Ovary (tissue), 7 donors: ENCODE measurements at regions not wholly inside any gene's neighbourhood (a gene's known extent, or its start where the extent isn't known, plus 50 kb on each side); places are given as distances from the start of the nearest gene placed in this dataset.
"Not testable (repeated sequence)": the region's sequence is repeated elsewhere in the genome, so short reads cannot be mapped to it uniquely, and the experiment has no call there.

Experiments used
- DNase-seq, 5 donors: peaks; one replicate each; pipeline ENCODE4 v3.0.0-alpha.2; 2019 to 2020
- H3K27ac ChIP-seq, 2 donors: fragments of 200-600 bp; one replicate each; pipeline versions ENCODE4 v1.5.1 to v1.8.0; 2019 to 2022
- H3K27me3 ChIP-seq: fragments of 200-600 bp; one replicate; pipeline ENCODE4 v1.8.0; 2022
- H3K36me3 ChIP-seq: fragments of 200-600 bp; sonication (generic); one replicate; pipeline ENCODE4 v1.5.1; 2019
- H3K4me1 ChIP-seq: one replicate; pipeline ENCODE4 v1.8.1; 2013; ENCODE audit warnings: mild to moderate bottlenecking, moderate library complexity; ENCODE audit not compliant: insufficient read depth
- H3K4me3 ChIP-seq: fragments of 200-600 bp; sonication (generic); one replicate; pipeline ENCODE4 v1.5.1; 2017
- H3K9me3 ChIP-seq, 2 donors: fragments of 200-600 bp in 1 of 2; sonication (generic) in 1 of 2; one replicate each; pipeline versions ENCODE4 v1.5.1 to v1.8.1; 2013 to 2019; ENCODE audit warnings: mild to moderate bottlenecking in 1 of 2, moderate library complexity in 1 of 2
- EP300 ChIP-seq: sonication (generic); formaldehyde crosslinking; IDR thresholded peaks from one replicate; pipeline ENCODE4 v1.6.1; 2017; ENCODE audit warnings: antibody characterized with exemption
- POLR2A ChIP-seq: fragments of 450-650 bp; IDR thresholded peaks from one replicate; pipeline ENCODE4 v1.6.1; 2017; ENCODE audit warnings: antibody characterized with exemption, mild to moderate bottlenecking, moderate library complexity
- WGBS, 3 donors: extraction: QIAGEN DNeasy Blood & Tissue Kit in 1 of 3; methylation state at CpG; one replicate each; pipeline versions ENCODE4 v1.1.5 to v1.1.7; 2013 to 2017; 5-methylcytosine and 5-hydroxymethylcytosine counted together
- intact Hi-C, 4 donors: fragments of 100-400 bp; cut with DNase I; formaldehyde crosslinking; loops; one replicate each; pipeline versions ENCODE4 v1.11.0 to v1.15.1; 2022 to 2023
- TF ChIP-seq, protein P1 (sequence below), 3 donors: fragments of 450-650 bp in 2 of 3; fragments of 200-600 bp in 1 of 3; IDR thresholded peaks; one replicate each; pipeline versions ENCODE4 v1.5.1 to v1.8.0; 2016 to 2022; ENCODE audit warnings: antibody characterized with exemption in 3 of 3, mild to moderate bottlenecking in 1 of 3
- donor health status: DM: no; HTN: no; CAD: no; lungs with moderate emphysema.
- donor health status: DM: no; HTN: no; CAD: no.
- donor health status: Bipolar disorder and iron deficiency.
- donor health status: DM: no; HTN: no; CAD: no.
- donor health status: DM: yes; HTN: yes; CAD: no.

DNA sequence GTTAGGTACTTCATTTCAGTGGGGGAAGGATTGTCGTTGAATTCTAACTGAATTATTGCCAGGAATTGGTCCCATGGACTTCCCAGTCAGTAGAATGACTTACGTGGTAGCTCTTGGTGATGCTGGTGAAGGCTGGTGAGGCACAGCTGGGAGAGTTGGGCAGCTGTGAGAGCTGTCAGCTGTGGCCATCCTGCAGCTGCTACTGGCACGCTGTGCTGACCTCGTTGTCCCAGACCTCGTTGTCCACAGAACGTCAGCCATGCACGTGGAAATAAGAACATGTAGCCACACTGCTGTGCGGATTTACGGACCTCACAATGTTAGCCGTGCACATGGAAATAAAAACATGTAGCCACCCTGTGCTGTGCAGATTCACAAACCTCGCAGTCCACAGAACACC is 102.3 kb downstream of the NPIPB11 start:
- no peaks in the 10 kb centered on the region for H3K27me3 ChIP-seq
- no peaks in the 10 kb centered on the region for H3K9me3 ChIP-seq
- no peak for DNase-seq
- TF ChIP-seq EP300 (no peak), POLR2A (no peak)
- H3K36me3 ChIP-seq: no peaks in the 10 kb centered on the region
- intact Hi-C loops: no loop called here
- no peak overlapping the region for H3K4me3 ChIP-seq
- WGBS, 3 donors: 61 to 77% (median 69%) methylated on average over 11 of the region's 11 CpGs
- peaks cover 21% of the 10 kb centered on the region for H3K4me1 ChIP-seq
- H3K27ac ChIP-seq: no peak overlapping the region

DNA sequence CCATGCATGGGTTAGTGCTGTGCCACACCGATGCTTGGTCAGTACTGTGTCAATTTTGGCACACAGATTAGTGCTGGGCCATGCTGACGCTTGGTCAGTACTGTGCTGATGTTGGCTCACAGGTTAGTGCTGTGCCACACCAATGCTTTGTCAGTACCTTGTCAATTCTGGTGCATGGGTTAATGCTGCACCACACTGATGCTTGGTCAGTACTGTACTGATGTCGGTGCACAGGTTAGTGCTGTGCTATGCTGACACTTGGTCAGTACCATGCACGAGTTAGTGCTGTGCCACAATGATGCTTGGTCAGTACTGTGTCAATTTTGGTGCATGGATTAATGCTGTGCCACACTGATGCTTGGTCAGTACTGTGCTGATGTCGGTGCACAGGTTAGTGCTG is 103.0 kb downstream of the NPIPB11 start:
- H3K4me3 ChIP-seq: no peak overlapping the region
- H3K4me1 ChIP-seq: peaks cover 17% of the 10 kb centered on the region
- H3K36me3 ChIP-seq: no peaks in the 10 kb centered on the region
- H3K9me3 ChIP-seq: no peaks in the 10 kb centered on the region
- WGBS, 3 donors: 94 to 100% (median 98%) methylated on average over 5 of the region's 5 CpGs
- no peak for TF ChIP-seq POLR2A
- no peak for DNase-seq
- no peak overlapping the region for H3K27ac ChIP-seq
- intact Hi-C loops: no loop called here
- no peaks in the 10 kb centered on the region for H3K27me3 ChIP-seq

DNA sequence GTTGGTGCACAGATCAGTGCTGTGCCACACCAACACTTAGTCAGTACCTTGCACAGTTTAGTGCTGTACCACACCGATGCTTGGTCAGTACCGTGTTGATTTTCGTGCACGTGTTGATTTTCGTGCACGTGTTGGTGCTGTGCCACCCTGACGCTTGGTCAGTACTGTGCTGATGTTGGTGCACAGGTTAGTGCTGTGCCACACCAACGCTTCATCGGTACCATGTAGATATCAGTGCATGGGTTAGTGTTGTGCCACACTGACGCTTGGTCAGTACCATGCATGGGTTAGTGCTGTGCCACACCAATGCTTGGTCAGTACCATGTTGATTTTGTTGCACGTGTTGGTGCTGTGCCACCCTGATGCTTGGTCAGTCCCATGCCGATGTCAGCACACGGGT is 103.5 kb downstream of the NPIPB11 start:
- Histone ChIP-seq H3K27ac (no peak overlapping the region), H3K27me3 (no peaks in the 10 kb centered on the region), H3K36me3 (no peaks in the 10 kb centered on the region), H3K4me1 (peaks cover 15% of the 10 kb centered on the region), H3K9me3 (no peaks in the 10 kb centered on the region), H3K4me3 (no peak overlapping the region)
- WGBS, 3 donors: 93 to 97% (median 96%) methylated on average over 13 of the region's 13 CpGs
- intact Hi-C loops: no loop called here
- DNase-seq: no peak
- TF ChIP-seq EP300: no peak
- no peak for TF ChIP-seq POLR2A
- TF ChIP-seq, protein P1, sequence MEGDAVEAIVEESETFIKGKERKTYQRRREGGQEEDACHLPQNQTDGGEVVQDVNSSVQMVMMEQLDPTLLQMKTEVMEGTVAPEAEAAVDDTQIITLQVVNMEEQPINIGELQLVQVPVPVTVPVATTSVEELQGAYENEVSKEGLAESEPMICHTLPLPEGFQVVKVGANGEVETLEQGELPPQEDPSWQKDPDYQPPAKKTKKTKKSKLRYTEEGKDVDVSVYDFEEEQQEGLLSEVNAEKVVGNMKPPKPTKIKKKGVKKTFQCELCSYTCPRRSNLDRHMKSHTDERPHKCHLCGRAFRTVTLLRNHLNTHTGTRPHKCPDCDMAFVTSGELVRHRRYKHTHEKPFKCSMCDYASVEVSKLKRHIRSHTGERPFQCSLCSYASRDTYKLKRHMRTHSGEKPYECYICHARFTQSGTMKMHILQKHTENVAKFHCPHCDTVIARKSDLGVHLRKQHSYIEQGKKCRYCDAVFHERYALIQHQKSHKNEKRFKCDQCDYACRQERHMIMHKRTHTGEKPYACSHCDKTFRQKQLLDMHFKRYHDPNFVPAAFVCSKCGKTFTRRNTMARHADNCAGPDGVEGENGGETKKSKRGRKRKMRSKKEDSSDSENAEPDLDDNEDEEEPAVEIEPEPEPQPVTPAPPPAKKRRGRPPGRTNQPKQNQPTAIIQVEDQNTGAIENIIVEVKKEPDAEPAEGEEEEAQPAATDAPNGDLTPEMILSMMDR (IDR thresholded peaks at IDR 0.05): no peak

DNA sequence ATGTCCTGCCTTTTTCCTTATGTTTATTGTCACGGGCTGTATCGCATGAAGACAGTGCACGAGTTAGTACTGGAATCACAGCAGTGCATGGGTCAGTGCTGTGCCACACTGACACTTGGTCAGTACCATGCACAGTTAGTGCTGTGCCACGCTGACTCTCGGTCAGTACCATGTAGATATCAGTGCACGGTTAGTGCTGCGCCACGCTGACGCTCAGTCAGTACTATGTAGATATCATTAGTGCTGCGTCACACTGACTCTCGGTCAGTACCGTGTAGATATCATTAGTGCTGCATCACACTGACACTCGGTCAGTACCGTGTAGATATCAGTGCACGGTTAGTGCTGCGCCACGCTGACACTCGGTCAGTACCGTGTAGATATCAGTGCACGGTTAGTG is 104.1 kb downstream of the NPIPB11 start:
- intact Hi-C loops, H3K27ac ChIP-seq: not testable (repeated sequence)

DNA sequence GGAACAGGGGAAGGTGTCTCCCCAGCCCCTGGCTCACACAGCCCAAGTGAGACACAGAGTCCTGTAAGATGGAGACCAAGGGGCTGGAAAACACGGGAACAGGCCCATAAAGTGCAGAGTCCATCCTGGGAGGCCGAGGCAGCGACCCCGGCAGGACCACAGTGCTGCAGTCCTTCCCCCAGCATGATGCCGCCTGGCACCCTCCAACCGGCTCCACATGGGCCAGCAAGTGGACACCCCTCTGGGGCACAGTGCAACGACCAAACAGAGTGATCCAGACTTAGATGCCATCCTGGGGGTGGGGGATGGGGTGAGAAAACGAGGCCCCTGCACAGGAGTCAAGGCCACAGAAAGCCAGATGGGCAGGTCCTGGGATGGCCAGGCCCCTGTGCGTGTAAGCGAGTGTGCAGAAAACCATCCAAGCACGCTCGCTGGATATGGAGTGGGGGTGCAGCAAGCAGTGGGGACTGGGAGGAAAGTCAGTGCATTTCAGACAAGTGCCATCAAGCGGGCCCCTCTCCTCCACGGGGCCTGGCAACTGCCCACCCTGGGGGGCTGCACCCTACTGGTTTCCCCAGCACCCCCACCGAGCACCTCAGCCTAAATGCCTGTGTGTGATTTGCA is 104.7 kb downstream of the NPIPB11 start:
- H3K36me3 ChIP-seq, H3K9me3 ChIP-seq, H3K4me1 ChIP-seq, H3K27ac ChIP-seq, intact Hi-C loops, H3K4me3 ChIP-seq, DNase-seq, H3K27me3 ChIP-seq: not testable (repeated sequence)
- 85 to 91% (median 86%) methylated on average over 15 of the region's 15 CpGs for WGBS, 3 donors

More for the DNA sequence above, 104.1 kb downstream of the NPIPB11 start:
- not testable (repeated sequence) for H3K27me3 ChIP-seq, H3K4me1 ChIP-seq, DNase-seq, H3K4me3 ChIP-seq, H3K36me3 ChIP-seq, H3K9me3 ChIP-seq
- 96 to 97% (median 97%) methylated on average over 20 of the region's 20 CpGs for WGBS, 3 donors

DNA sequence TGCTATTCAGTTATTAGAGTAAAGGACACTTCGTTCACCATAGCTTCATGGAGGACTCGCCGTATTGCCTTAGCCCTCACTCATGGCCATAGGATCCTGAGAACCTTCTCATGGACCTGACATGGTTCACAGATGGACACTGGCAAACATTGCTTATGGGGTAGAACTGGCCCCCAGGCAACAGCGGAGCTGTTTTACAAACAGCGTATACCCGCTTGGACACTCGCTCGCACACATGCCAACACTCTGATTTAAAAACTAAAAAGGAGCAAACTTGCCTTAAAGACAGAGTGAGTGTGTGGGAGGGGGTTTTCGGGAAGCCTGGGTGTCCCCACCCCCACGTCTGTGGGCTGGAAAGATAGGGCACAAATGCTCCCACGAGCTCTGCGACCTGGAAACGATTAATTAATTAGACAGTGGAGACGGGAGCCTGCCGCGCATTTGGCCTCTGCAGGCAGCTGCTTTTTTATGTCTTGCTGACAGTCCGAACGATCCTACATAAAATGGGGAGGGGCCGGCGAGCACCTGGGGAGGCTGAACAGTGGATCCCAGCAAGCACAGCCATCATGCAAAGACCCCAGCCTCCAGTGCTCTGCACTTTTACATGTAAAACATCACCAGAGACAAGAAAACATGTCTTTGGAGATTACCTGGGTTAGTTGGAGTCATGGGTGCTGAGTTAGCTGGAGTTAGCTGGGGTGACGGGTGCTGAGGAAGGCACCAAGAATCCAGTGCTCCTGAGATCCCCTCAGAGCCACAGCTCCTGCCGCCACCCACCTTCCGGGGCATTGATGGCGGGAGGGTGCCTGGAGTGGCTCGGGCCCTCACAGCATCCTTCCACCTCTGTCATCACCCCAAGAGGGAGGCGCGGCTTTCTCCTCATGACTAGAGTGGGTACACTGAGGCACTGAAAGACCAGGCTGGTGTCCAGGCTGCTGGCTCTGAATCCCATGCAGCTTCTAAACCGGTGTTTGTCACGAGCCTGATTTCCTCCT is 105.7 kb downstream of the NPIPB11 start:
- H3K36me3 ChIP-seq, H3K4me3 ChIP-seq, intact Hi-C loops, H3K27me3 ChIP-seq, H3K4me1 ChIP-seq, H3K9me3 ChIP-seq: not testable (repeated sequence)
- peak overlapping the region in 1 of 2 donors; percentile 52 for H3K27ac ChIP-seq
- 46 to 54% (median 46%) methylated on average over 29 of the region's 29 CpGs for WGBS, 3 donors
- DNase-seq: peak in 3 of 5 donors; percentile 8 to 39 (median 30)

DNA sequence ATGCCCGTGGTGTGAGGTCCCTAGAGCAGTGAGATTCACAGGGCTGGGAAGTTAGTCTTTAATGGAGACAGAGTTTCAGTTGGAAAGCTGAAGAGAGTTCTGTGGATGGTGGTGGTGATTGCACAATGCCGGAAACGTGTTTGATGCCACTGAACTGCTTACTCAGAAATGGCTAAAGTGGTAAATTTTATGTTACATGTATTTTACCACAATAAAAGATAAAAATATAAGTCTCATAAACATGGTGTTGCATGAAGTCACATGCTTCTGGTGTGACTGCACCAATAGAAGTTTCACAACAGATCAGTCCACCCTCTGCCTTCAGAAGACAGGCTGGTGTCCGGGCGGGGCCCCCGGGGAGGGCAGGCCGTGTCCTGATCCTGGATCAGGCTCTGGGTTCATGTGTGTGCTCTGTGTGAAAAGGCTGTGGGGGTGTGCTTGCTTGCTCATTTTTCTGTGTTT is 106.5 kb downstream of the NPIPB11 start:
- H3K4me3 ChIP-seq, intact Hi-C loops, H3K9me3 ChIP-seq, H3K4me1 ChIP-seq, H3K36me3 ChIP-seq, H3K27me3 ChIP-seq: not testable (repeated sequence)
- H3K27ac ChIP-seq: peak overlapping the region in 1 of 2 donors; percentile 52
- WGBS, 3 donors: 19 to 24% (median 22%) methylated on average over 7 of the region's 7 CpGs
- DNase-seq: peak; percentile 47 to 73 (median 65)

DNA sequence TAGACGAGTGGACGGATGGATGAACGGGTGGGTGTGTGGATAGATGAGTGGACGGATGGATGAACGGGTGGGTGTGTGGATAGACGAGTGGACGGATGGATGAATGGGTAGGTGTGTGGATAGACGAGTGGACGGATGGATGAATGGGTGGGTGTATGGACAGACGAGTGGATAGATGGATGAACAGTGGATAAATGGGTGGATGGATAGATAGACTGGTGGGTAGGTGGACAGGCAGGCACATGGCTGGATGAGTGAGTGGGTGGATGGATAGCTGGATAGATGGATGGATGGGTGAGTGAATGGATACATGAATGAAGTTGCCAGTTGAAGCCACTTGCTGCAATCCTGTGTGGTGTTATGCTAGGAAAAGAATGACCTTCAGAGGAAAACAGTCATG is 107.5 kb downstream of the NPIPB11 start:
- WGBS, 3 donors: 86 to 95% (median 92%) methylated on average over 7 to 10 of the region's 10 CpGs
- DNase-seq, H3K4me1 ChIP-seq, intact Hi-C loops, H3K36me3 ChIP-seq, H3K27me3 ChIP-seq, H3K27ac ChIP-seq, H3K4me3 ChIP-seq, H3K9me3 ChIP-seq: not testable (repeated sequence)

DNA sequence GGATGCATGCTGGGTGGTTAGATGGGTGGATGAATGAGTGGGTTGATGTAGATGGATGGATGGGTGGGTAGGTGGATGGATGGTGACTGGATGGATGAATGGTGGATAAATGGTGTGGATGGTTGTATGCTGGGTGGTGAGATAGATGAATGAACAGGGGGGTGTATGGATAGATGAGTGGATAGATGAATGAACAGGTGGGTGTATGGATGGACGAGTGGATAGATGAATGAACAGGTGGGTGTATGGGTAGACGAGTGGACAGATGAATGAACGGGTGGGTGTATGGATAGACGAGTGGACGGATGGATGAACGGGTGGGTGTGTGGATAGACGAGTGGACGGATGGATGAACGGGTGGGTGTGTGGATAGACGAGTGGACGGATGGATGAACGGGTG is 108.2 kb downstream of the NPIPB11 start:
- H3K4me1 ChIP-seq, intact Hi-C loops, H3K4me3 ChIP-seq, H3K36me3 ChIP-seq, H3K27ac ChIP-seq, DNase-seq, H3K27me3 ChIP-seq, H3K9me3 ChIP-seq: not testable (repeated sequence)
- 92 to 98% (median 92%) methylated on average over 9 to 12 of the region's 12 CpGs for WGBS, 3 donors

DNA sequence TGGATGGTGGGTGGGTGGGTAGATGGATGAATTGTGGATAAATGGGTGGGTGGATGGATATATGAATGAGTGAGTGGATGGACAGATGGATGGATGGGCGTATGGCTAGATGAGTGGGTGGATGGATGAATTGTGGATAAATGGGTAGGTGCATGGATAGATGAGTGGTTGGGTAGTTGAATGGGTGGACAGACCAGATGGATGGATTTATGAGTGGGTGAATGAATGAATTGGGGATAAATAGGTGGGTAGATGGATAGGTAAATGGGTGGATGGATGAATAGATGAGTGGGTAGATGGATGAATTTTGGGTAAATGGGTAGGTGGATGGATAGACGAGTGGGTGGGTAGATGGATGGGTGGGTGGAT is 108.7 kb downstream of the NPIPB11 start:
- H3K4me3 ChIP-seq, H3K27ac ChIP-seq, H3K27me3 ChIP-seq, H3K36me3 ChIP-seq, H3K4me1 ChIP-seq, DNase-seq, intact Hi-C loops, H3K9me3 ChIP-seq: not testable (repeated sequence)
- 87 to 98% (median 88%) methylated on average over 2 of the region's 2 CpGs for WGBS, 3 donors
